K562 (cell line): ENCODE measurements at regions not wholly inside any gene's neighbourhood (a gene's known extent, or its start where the extent isn't known, plus 50 kb on each side); places are given as distances from the start of the nearest gene placed in this dataset.

ENCODE experiments used
- ATF7 ChIP-seq: fragments of 450-650 bp; IDR thresholded peaks from 2 replicates; pipeline ENCODE4 v1.7.1; 2014; ENCODE audit warnings: mild to moderate bottlenecking, moderate library complexity
- C11orf30 ChIP-seq: fragments of 450-650 bp; IDR thresholded peaks from 2 replicates; pipeline ENCODE4 v1.6.1; 2016; ENCODE audit warnings: low read depth, mild to moderate bottlenecking
- CBFA2T2 ChIP-seq: fragments of 450-650 bp; conservative IDR thresholded peaks from 2 replicates; pipeline ENCODE4 v1.6.1; 2017; ENCODE audit warnings: mild to moderate bottlenecking
- CBFB ChIP-seq: sonication (generic); formaldehyde crosslinking; IDR thresholded peaks from 2 replicates; pipeline ENCODE4 v1.4.0; 2020; ENCODE audit warnings: mild to moderate bottlenecking, missing genetic modification reagents
- ELF1 ChIP-seq: fragments of 200-800 bp; sonication (Bioruptor generic); IDR thresholded peaks from 2 replicates; pipeline ENCODE4 v1.6.1; 2016; ENCODE audit warnings: missing genetic modification characterization, missing compliant biosample characterization
- ELF2 ChIP-seq: fragments of 250-450 bp; sonication (Bioruptor Pico); IDR thresholded peaks from 2 replicates; pipeline ENCODE4 v1.5.0; 2021; ENCODE audit warnings: mild to moderate bottlenecking
- ELF4 ChIP-seq: fragments of 450-650 bp; formaldehyde crosslinking; IDR thresholded peaks from 2 replicates; pipeline ENCODE4 v1.4.0; 2022; ENCODE audit warnings: missing genetic modification characterization
- ETS2 ChIP-seq: IDR thresholded peaks from 2 replicates; pipeline ENCODE4 v1.6.1; 2016; ENCODE audit warnings: borderline replicate concordance, missing genetic modification characterization, mild to moderate bottlenecking, moderate library complexity, missing compliant biosample characterization; ENCODE audit not compliant: poor library complexity, severe bottlenecking
- FIP1L1 ChIP-seq: fragments of 200-400 bp; formaldehyde crosslinking; IDR thresholded peaks from 2 replicates; pipeline ENCODE4 v1.6.1; 2018; ENCODE audit warnings: mild to moderate bottlenecking, low read depth, low read length; ENCODE audit not compliant: poor library complexity, severe bottlenecking
- FOXP1 ChIP-seq: sonication (generic); formaldehyde crosslinking; IDR thresholded peaks from 2 replicates; pipeline ENCODE4 v1.8.0; 2022; ENCODE audit warnings: mild to moderate bottlenecking, missing genetic modification reagents
- GATAD2B ChIP-seq: fragments of 450-650 bp; IDR thresholded peaks from 2 replicates; pipeline ENCODE4 v1.6.1; 2017; ENCODE audit warnings: mild to moderate bottlenecking, borderline replicate concordance
- GTF2E2 ChIP-seq: fragments of 200-800 bp; sonication (Bioruptor generic); IDR thresholded peaks from 2 replicates; pipeline ENCODE4 v1.6.1; 2016; ENCODE audit warnings: missing genetic modification characterization, missing compliant biosample characterization
- HDAC2 ChIP-seq: fragments of 450-650 bp; IDR thresholded peaks from 2 replicates; pipeline ENCODE4 v1.6.1; 2016; ENCODE audit warnings: mild to moderate bottlenecking
- HES1 ChIP-seq: fragments of 450-650 bp; IDR thresholded peaks from 2 replicates; pipeline ENCODE4 v1.6.1; 2016; ENCODE audit warnings: low read depth, mild to moderate bottlenecking, moderate library complexity
- KHSRP ChIP-seq: fragments of 450-650 bp; IDR thresholded peaks from 2 replicates; pipeline ENCODE4 v1.6.1; 2017
- NR2C2 ChIP-seq, 2 experiments: fragments of 200-800 bp in 1 of 2; sonication (Bioruptor generic) in 1 of 2; sonication (generic) in 1 of 2; formaldehyde crosslinking in 1 of 2; IDR thresholded peaks; 2 replicates each; pipeline versions ENCODE4 v1.6.1 to v1.8.0; 2016 to 2022; ENCODE audit warnings: mild to moderate bottlenecking in 1 of 2, missing compliant biosample characterization in 1 of 2, missing genetic modification characterization in 1 of 2, missing genetic modification reagents in 1 of 2
- PHF21A ChIP-seq: fragments of 450-650 bp; IDR thresholded peaks from 2 replicates; pipeline ENCODE4 v1.6.1; 2017; ENCODE audit warnings: low read depth, borderline replicate concordance
- SMAD3 ChIP-seq: fragments of 450-650 bp; formaldehyde crosslinking; conservative IDR thresholded peaks from 2 replicates; pipeline ENCODE4 v1.4.0; 2020; ENCODE audit warnings: mild to moderate bottlenecking
- SMARCA4 ChIP-seq: fragments of 450-650 bp; IDR thresholded peaks from 2 replicates; pipeline ENCODE4 v1.6.1; 2016
- TAF1 ChIP-seq: IDR thresholded peaks from 2 replicates; pipeline ENCODE4 v1.6.1; 2011; ENCODE audit warnings: mild to moderate bottlenecking, low read length, moderate library complexity; ENCODE audit not compliant: insufficient read depth, control insufficient read depth, severe bottlenecking; ENCODE audit errors: extremely low read depth
- TAF9B ChIP-seq: fragments of 450-650 bp; IDR thresholded peaks from 2 replicates; pipeline ENCODE4 v1.6.1; 2018; ENCODE audit warnings: mild to moderate bottlenecking; ENCODE audit not compliant: partially characterized antibody
- TCF7 ChIP-seq: sonication (generic); IDR thresholded peaks from 2 replicates; pipeline ENCODE4 v1.6.1; 2016; ENCODE audit warnings: antibody characterized with exemption, borderline replicate concordance
- ZBTB26 ChIP-seq: fragments of 450-650 bp; formaldehyde crosslinking; IDR thresholded peaks from 2 replicates; pipeline ENCODE4 v1.4.0; 2022; ENCODE audit warnings: missing genetic modification characterization
- ZBTB8A ChIP-seq: fragments of 450-650 bp; IDR thresholded peaks from 2 replicates; pipeline ENCODE4 v1.6.1; 2018; ENCODE audit warnings: mild to moderate bottlenecking, moderate library complexity; ENCODE audit not compliant: partially characterized antibody
- ZC3H4 ChIP-seq: sonication (generic); formaldehyde crosslinking; IDR thresholded peaks from 2 replicates; pipeline ENCODE4 v1.9.0; 2021; ENCODE audit warnings: missing genetic modification reagents, borderline replicate concordance
- ZFX ChIP-seq: sonication (generic); formaldehyde crosslinking; IDR thresholded peaks from 2 replicates; pipeline ENCODE4 v1.8.0; 2022; ENCODE audit warnings: mild to moderate bottlenecking, missing genetic modification reagents, moderate library complexity
- ZNF354B ChIP-seq: fragments of 250-450 bp; sonication (Bioruptor Pico); IDR thresholded peaks from 2 replicates; pipeline ENCODE4 v1.4.0; 2020
- ZNF561 ChIP-seq: fragments of 450-650 bp; formaldehyde crosslinking; conservative IDR thresholded peaks from 2 replicates; pipeline ENCODE4 v1.4.0; 2020; ENCODE audit warnings: mild to moderate bottlenecking, moderate library complexity
- ZNF644 ChIP-seq: fragments of 200-800 bp; sonication (Bioruptor generic); IDR thresholded peaks from 2 replicates; pipeline ENCODE4 v1.6.1; 2016; ENCODE audit warnings: low read depth, missing genetic modification characterization, missing compliant biosample characterization
- ZNF766 ChIP-seq: fragments of 200-800 bp; sonication (Bioruptor generic); conservative IDR thresholded peaks from 2 replicates; pipeline ENCODE4 v1.6.1; 2016; ENCODE audit warnings: missing genetic modification characterization, missing compliant biosample characterization

- TF ChIP-seq ZBTB26 (CRISPR knock-in tag) = 0 out of 2 replicates have a peak, but pooled peaks have one; percentile 12
- TF ChIP-seq C11orf30 = peak; percentile 81
- no peak for TF ChIP-seq ETS2 (tag)
- no peak for TF ChIP-seq PHF21A
- peak; percentile 93 for TF ChIP-seq ATF7
- TF ChIP-seq FIP1L1 = no peak
- TF ChIP-seq ZC3H4 (CRISPR knock-in tag) = no peak; the same call in 1 of the 2 replicates
- peak; percentile 4; the same call in 1 of the 2 replicates for TF ChIP-seq TCF7
- 0 out of 2 replicates have a peak, but pooled peaks have one; percentile 45 for TF ChIP-seq ELF2 (CRISPR knock-in tag)
- no peak; the same call in 1 of the 2 replicates for TF ChIP-seq HES1
- 0 out of 2 replicates have a peak, but pooled peaks have one; percentile 4 for TF ChIP-seq SMARCA4
- 0 out of 2 replicates have a peak, but pooled peaks have one; percentile 40 for TF ChIP-seq ELF1 (tag)
- TF ChIP-seq KHSRP = peak; percentile 74
- TF ChIP-seq ZBTB8A = no peak
- peak; percentile 10; the same call in 1 of the 2 replicates for TF ChIP-seq FOXP1
- peak; percentile 78; the same call in 1 of the 2 replicates for TF ChIP-seq GTF2E2 (tag)
- TF ChIP-seq CBFA2T2 = no peak
- peak; percentile 43 for TF ChIP-seq TAF9B
- TF ChIP-seq ZNF561 = 0 out of 2 replicates have a peak, but pooled peaks have one; percentile 32
- no peak for TF ChIP-seq NR2C2 (CRISPR knock-in tag; IDR thresholded peaks at IDR 0.05)
- TF ChIP-seq NR2C2 (tag; IDR thresholded peaks at IDR 0.05) = peak; percentile 83
- TF ChIP-seq ELF4 (CRISPR knock-in tag) = no peak
- peak; percentile 99 for TF ChIP-seq ZFX (CRISPR knock-in tag)
- peak; percentile 43 for TF ChIP-seq TAF1
- TF ChIP-seq ZNF354B (CRISPR knock-in tag) = no peak
- TF ChIP-seq HDAC2 = 0 out of 2 replicates have a peak, but pooled peaks have one; percentile 6
- no peak for TF ChIP-seq GATAD2B
- TF ChIP-seq ZNF644 (tag) = 0 out of 2 replicates have a peak, but pooled peaks have one; percentile 8
- no peak; the same call in 1 of the 2 replicates for TF ChIP-seq ZNF766 (CRISPR knock-in tag)
- peak; percentile 76; the same call in 1 of the 2 replicates for TF ChIP-seq CBFB (CRISPR knock-in tag)
- no peak for TF ChIP-seq SMAD3 (CRISPR knock-in tag)
These were observed 89.6 kb downstream of the FAM161A start (continued) for GRCh38 chr2:61764035-61764800.
